ENCODE measurements at regions not wholly inside any gene's neighbourhood (a gene's known extent, or its start where the extent isn't known, plus 50 kb on each side); places are given as distances from the start of the nearest gene placed in this dataset.

DNA sequence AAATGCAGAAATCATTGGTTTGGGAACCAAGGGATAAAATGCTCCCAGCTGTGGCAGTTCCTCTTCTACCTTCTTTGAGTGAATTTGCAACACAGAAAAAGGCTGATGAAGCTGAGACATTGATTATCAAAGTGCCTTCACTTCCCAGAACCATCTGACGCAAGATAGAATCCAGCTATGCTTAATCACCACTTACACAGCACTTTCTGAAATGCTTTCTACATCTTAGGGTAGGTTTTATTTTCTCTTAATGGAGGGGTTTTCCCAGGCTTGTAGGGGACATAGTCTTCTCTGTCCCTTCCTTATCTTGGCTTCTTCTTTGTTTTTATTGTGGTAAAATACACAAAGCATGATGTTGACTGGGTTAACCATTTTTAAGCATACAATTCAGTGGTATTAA is 332.6 kb upstream of the ZNF32 start:
- TF ChIP-seq GLIS3 (CRISPR knock-in tag; IDR thresholded peaks at IDR 0.05), result no peak
- TF ChIP-seq, protein P1, sequence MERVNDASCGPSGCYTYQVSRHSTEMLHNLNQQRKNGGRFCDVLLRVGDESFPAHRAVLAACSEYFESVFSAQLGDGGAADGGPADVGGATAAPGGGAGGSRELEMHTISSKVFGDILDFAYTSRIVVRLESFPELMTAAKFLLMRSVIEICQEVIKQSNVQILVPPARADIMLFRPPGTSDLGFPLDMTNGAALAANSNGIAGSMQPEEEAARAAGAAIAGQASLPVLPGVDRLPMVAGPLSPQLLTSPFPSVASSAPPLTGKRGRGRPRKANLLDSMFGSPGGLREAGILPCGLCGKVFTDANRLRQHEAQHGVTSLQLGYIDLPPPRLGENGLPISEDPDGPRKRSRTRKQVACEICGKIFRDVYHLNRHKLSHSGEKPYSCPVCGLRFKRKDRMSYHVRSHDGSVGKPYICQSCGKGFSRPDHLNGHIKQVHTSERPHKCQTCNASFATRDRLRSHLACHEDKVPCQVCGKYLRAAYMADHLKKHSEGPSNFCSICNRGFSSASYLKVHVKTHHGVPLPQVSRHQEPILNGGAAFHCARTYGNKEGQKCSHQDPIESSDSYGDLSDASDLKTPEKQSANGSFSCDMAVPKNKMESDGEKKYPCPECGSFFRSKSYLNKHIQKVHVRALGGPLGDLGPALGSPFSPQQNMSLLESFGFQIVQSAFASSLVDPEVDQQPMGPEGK (CRISPR knock-in tag; IDR thresholded peaks at IDR 0.05; ENCODE audit: borderline replicate concordance), result no peak

Measured in SK-N-SH treated with all-trans-retinoic acid at 6 μM for 48 hours (cell line).